ENCODE measurements at regions not wholly inside any gene's neighbourhood (a gene's known extent, or its start where the extent isn't known, plus 50 kb on each side); places are given as distances from the start of the nearest gene placed in this dataset.

DNA sequence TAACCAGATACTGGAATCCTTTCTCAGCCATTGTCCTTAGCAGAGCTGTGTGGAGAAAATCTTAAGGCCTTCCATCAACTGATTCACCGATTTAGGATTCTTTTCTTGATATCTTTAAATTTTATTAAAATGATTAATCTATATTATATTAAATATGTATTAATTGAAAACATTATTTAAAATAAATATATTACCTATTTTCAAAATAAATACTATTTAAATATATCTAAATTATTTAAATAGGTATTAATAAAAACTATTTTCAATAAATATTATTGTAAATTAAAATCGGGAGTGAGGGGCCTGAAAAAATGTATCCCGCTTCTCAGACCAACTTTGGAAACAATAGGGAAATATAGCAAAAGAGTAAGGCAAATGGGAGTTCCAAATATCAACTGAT, 94.0 kb upstream of the HPF1 start:
- Histone ChIP-seq H3K9me3 (no peaks in the 10 kb centered on the region), H3K4me1 (no peaks in the 10 kb centered on the region), H3K27ac (no peak overlapping the region), H3K36me3 (no peaks in the 10 kb centered on the region), H3K27me3 (peaks cover 0 to 7% (median 0%) of the 10 kb centered on the region in 9 donors), H3K4me3 (no peak overlapping the region)
- WGBS, 4 donors = 94 to 97% (median 95%) methylated on average over 3 of the region's 3 CpGs
- TF ChIP-seq CTCF (IDR thresholded peaks at IDR 0.05) (no peak), POLR2A (IDR thresholded peaks at IDR 0.05) (no peak)
- ATAC-seq (no peak), DNase-seq (no peak)
- intact Hi-C loops (cut with DNase I) = no loop called here

GRCh38 chr4:169849456-169849855, 91.7 kb upstream of the HPF1 start:
- no peak overlapping the region for H3K4me3 ChIP-seq
- H3K4me1 ChIP-seq = no peaks in the 10 kb centered on the region
- no peak for ATAC-seq
- 49 to 60% (median 51%) methylated on average over 2 of the region's 2 CpGs for WGBS, 4 donors
- TF ChIP-seq CTCF (IDR thresholded peaks at IDR 0.05) (no peak), POLR2A (IDR thresholded peaks at IDR 0.05) (no peak)
- peaks cover 0 to 7% (median 0%) of the 10 kb centered on the region in 9 donors for H3K27me3 ChIP-seq
- intact Hi-C loops (cut with DNase I) = no loop called here
- no peak for DNase-seq
- no peak overlapping the region for H3K27ac ChIP-seq
- H3K9me3 ChIP-seq = no peaks in the 10 kb centered on the region
- H3K36me3 ChIP-seq = no peaks in the 10 kb centered on the region

GRCh38 chr4:169848018-169848417, 90.3 kb upstream of the HPF1 start:
- Histone ChIP-seq H3K4me3 (no peak overlapping the region), H3K9me3 (no peaks in the 10 kb centered on the region), H3K27me3 (peaks cover 0 to 7% (median 0%) of the 10 kb centered on the region in 9 donors), H3K36me3 (no peaks in the 10 kb centered on the region), H3K4me1 (no peaks in the 10 kb centered on the region), H3K27ac (no peak overlapping the region)
- no peak for TF ChIP-seq CTCF (IDR thresholded peaks at IDR 0.05)
- TF ChIP-seq POLR2A (IDR thresholded peaks at IDR 0.05) = no peak
- ATAC-seq (no peak), DNase-seq (no peak)
- 57 to 63% (median 62%) methylated on average over 5 of the region's 5 CpGs for WGBS, 4 donors
- intact Hi-C loops (cut with DNase I) = no loop called here

- TF ChIP-seq CTCF (IDR thresholded peaks at IDR 0.05) (no peak), POLR2A (IDR thresholded peaks at IDR 0.05) (no peak)
- 25 to 42% (median 30%) methylated on average over 3 of the region's 3 CpGs for WGBS, 4 donors
- no peak overlapping the region for H3K27ac ChIP-seq
- ATAC-seq (no peak), DNase-seq (no peak)
- H3K9me3 ChIP-seq = no peaks in the 10 kb centered on the region
- H3K4me3 ChIP-seq = no peak overlapping the region
- H3K4me1 ChIP-seq = no peaks in the 10 kb centered on the region
- intact Hi-C loops (cut with DNase I) = no loop called here
- H3K36me3 ChIP-seq = no peaks in the 10 kb centered on the region
- peaks cover 0 to 7% (median 0%) of the 10 kb centered on the region in 9 donors for H3K27me3 ChIP-seq
Measured at GRCh38 chr4:169847171-169847570, 89.4 kb upstream of the HPF1 start.
